Lower leg skin (tissue), 3 donors: ENCODE measurements at regions not wholly inside any gene's neighbourhood (a gene's known extent, or its start where the extent isn't known, plus 50 kb on each side); places are given as distances from the start of the nearest gene placed in this dataset.

Experiments
- CTCF ChIP-seq, 3 donors: fragments of 450-650 bp; IDR thresholded peaks; one replicate each; pipeline ENCODE4 v1.5.1; 2016; ENCODE audit warnings: antibody characterized with exemption in 3 of 3, mild to moderate bottlenecking in 3 of 3, moderate library complexity in 2 of 3
- POLR2A ChIP-seq, 2 donors: fragments of 450-650 bp; IDR thresholded peaks; one replicate each; pipeline ENCODE4 v1.6.1; 2016 to 2017; ENCODE audit warnings: antibody characterized with exemption in 2 of 2, mild to moderate bottlenecking in 1 of 2, moderate library complexity in 1 of 2

GRCh38 chr6:21842875-21843645 is 249.5 kb downstream of the SOX4 start:
- TF ChIP-seq CTCF (IDR thresholded peaks at IDR 0.05) (no peak), POLR2A (IDR thresholded peaks at IDR 0.05) (no peak)
